ENCODE measurements at regions not wholly inside any gene's neighbourhood (a gene's known extent, or its start where the extent isn't known, plus 50 kb on each side); places are given as distances from the start of the nearest gene placed in this dataset.

DNA sequence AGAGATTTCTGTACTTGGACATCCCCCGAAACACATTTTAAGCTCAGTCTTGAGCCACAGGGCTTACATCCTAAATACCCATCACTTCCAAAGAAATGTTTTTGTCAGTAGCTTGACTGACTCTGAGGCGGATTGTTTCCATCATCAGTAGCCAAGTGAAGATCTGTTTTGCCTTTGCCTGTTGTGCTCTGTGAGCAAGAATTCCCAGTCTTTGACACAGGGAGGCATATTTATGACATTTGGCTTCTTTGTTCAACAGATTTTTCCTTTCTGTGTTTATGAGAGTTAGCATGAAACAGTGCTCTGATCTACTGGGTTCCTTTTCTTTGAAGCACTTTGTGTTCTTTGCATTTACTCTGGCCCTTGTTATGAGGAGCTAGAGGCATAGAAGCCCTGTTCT, 132.1 kb upstream of the CDIN1 start (continued):
- TF ChIP-seq, protein P1, sequence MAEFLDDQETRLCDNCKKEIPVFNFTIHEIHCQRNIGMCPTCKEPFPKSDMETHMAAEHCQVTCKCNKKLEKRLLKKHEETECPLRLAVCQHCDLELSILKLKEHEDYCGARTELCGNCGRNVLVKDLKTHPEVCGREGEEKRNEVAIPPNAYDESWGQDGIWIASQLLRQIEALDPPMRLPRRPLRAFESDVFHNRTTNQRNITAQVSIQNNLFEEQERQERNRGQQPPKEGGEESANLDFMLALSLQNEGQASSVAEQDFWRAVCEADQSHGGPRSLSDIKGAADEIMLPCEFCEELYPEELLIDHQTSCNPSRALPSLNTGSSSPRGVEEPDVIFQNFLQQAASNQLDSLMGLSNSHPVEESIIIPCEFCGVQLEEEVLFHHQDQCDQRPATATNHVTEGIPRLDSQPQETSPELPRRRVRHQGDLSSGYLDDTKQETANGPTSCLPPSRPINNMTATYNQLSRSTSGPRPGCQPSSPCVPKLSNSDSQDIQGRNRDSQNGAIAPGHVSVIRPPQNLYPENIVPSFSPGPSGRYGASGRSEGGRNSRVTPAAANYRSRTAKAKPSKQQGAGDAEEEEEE (CRISPR knock-in tag; IDR thresholded peaks at IDR 0.05; ENCODE audit: borderline replicate concordance) = no peak
- TF ChIP-seq TCF12 (IDR thresholded peaks at IDR 0.05) = no peak
- TF ChIP-seq TCF12 (CRISPR knock-in tag; IDR thresholded peaks at IDR 0.05) = no peak
- no peak for TF ChIP-seq ZNF333 (CRISPR knock-in tag; IDR thresholded peaks at IDR 0.05; ENCODE audit: borderline replicate concordance)

DNA sequence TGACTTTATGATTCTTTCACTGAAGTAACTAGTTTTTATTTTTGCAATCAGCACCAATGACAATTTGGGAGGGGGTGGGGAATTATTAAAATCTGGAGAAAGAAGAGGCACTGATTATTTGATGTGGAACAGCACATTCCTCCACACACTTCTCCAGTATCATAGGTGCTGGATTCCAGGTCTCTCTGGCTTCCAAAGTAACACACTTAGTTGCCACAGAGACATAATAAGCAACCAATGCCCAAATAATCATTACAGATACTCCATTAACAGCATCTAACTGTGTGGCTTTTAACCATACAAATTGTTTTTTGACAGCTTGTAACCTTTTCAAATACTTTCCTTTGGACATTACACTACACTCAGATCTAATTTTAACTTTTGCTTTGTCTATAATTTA, 131.0 kb upstream of the CDIN1 start:
- no peak overlapping the region for H3K27ac ChIP-seq (ENCODE audit: extremely low read length, insufficient read depth, low read length)
- H4K20me1 ChIP-seq (ENCODE audit: insufficient read depth, low read length) = no peaks in the 10 kb centered on the region
- H3K4me2 ChIP-seq (ENCODE audit: low read depth, low read length) = no peak overlapping the region
- intact Hi-C loops (cut with micrococcal nuclease; ENCODE audit: unreplicated experiment) = no loop called here
- no peaks in the 10 kb centered on the region; a peak in 1 of 5 replicates for H3K27me3 ChIP-seq (ENCODE audit: control insufficient read depth in 1 of 2, insufficient read depth in 2 of 2, low read length in 2 of 2)
- no peak overlapping the region for H2AFZ ChIP-seq (ENCODE audit: low read length)
- ATAC-seq = no peak
- H3K36me3 ChIP-seq (replicated peaks in 1 of 2; ENCODE audit: control insufficient read depth in 1 of 2, insufficient read depth in 2 of 2, low read length in 2 of 2) = no peaks in the 10 kb centered on the region
- no peak for DNase-seq (ENCODE audit: low spot score)
- H3K4me3 ChIP-seq (replicated peaks in 1 of 3; ENCODE audit: insufficient read depth in 1 of 3, low read depth in 2 of 3, low read length in 3 of 3) = no peak overlapping the region
- no peaks in the 10 kb centered on the region for H3K4me1 ChIP-seq (ENCODE audit: insufficient read depth, low read length)
- no peaks in the 10 kb centered on the region for H3K79me2 ChIP-seq (ENCODE audit: insufficient read depth, low read length)
- CTCF ChIA-PET (ENCODE audit: low intra/inter-chr PET ratio, low total read pairs) = no interaction called here
- TF ChIP-seq ISL2 (CRISPR knock-in tag; IDR thresholded peaks at IDR 0.05) (no peak), ZNF766 (CRISPR knock-in tag; IDR thresholded peaks at IDR 0.05; ENCODE audit: borderline replicate concordance) (no peak), RELA (CRISPR knock-in tag; IDR thresholded peaks at IDR 0.05) (no peak), ZNF234 (CRISPR knock-in tag; conservative IDR thresholded peaks at IDR 0.05) (no peak), MAFF (IDR thresholded peaks at IDR 0.05; ENCODE audit: low read depth, low read length) (no peak), PHF8 (CRISPR knock-in tag; IDR thresholded peaks at IDR 0.05) (no peak), ZNF343 (CRISPR knock-in tag; IDR thresholded peaks at IDR 0.05) (no peak), ZNF224 (CRISPR knock-in tag; IDR thresholded peaks at IDR 0.05) (no peak), TRIM24 (CRISPR knock-in tag; IDR thresholded peaks at IDR 0.05) (no peak), NFATC3 (CRISPR knock-in tag; IDR thresholded peaks at IDR 0.05) (no peak), SP4 (CRISPR knock-in tag; IDR thresholded peaks at IDR 0.05) (no peak), KDM1A (CRISPR knock-in tag; IDR thresholded peaks at IDR 0.05) (no peak), HNF4G (IDR thresholded peaks at IDR 0.05; ENCODE audit: borderline replicate concordance, low read depth, low read length) (no peak), HNF4G (CRISPR knock-in tag; IDR thresholded peaks at IDR 0.05; ENCODE audit: borderline replicate concordance, low read depth) (no peak), GLI4 (CRISPR knock-in tag; IDR thresholded peaks at IDR 0.05; ENCODE audit: borderline replicate concordance) (no peak), CBX1 (IDR thresholded peaks at IDR 0.05; ENCODE audit: low read depth) (no peak)
- H3K9me3 ChIP-seq (ENCODE audit: low read length) = no peaks in the 10 kb centered on the region
- BruUV-seq (replicated peaks) = no TSS peak
- H3K9ac ChIP-seq (ENCODE audit: insufficient read depth, low read depth, low read length) = no peak overlapping the region
- in situ Hi-C loops (cut with HindIII; ENCODE audit: extremely low pct_ligation_motif_present, low pct_unique_long_range_greater_than_20kb) = no loop called here
- FAIRE-seq = no peak
- POLR2A ChIA-PET = no interaction called here

Data from HepG2 (cell line).